ENCODE measurements at regions not wholly inside any gene's neighbourhood (a gene's known extent, or its start where the extent isn't known, plus 50 kb on each side); places are given as distances from the start of the nearest gene placed in this dataset.

DNA sequence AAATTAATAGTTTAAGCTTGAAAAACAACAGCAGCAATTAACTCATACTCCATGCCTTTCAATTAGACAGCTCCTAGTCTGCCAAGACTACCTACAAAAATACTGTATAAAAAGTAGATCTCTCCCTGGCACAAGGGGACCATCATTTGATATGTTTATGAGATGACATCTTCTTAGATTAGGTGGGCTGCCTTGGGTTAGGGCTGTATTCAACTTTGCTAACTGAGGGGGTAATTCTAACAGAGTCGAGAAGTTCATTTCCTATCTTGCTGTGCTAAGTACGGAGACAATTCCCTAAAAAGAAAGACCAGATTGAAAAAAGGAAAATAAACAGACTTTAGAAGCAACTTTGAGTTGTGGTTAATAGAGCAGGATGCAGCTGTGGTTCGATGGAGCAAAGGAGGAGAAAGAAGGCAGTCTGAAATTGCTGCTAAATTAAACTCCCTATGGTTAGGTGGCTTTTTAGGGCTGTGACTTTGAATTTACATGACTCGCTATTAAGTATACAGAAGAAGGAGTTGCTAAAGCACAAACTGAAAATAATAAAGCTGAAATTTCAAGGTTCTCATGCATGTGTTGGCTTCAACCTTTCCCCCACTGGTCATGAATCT, 75.4 kb downstream of the CDC7 start:
- FAIRE-seq, result no peak

- no peak for FAIRE-seq
Measured at GRCh38 chr1:91578320-91579109, 77.9 kb downstream of the CDC7 start.

- FAIRE-seq, result peak; percentile 46
Measured at GRCh38 chr1:91579658-91580228, 79.1 kb downstream of the CDC7 start.

- no peak for FAIRE-seq
Measured at GRCh38 chr1:91582431-91582921, 81.8 kb downstream of the CDC7 start.

DNA sequence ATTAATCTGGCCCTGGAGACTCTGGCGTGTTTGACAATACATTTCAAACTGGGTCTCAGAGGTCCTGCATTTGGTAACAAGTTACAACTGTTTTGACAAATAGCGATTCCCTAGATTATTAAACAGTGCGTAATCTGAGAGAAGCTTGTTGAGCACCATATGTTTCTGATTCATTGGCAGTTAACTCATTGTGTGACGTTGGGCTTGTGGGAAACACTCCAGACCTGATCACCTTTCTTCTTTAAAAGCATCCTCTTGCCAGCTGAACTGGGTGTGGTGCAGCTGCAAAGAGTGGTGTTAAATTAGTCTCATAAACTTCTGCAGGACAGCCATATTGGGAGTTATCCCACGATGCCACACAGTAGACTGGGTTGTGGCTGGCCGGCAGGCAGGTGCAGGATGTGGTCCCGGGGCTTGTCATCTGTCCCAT, 82.7 kb downstream of the CDC7 start:
- FAIRE-seq, result no peak

- FAIRE-seq, result no peak
Measured at GRCh38 chr1:91584309-91584708, 83.7 kb downstream of the CDC7 start.

GRCh38 chr1:91584878-91585277, 84.2 kb downstream of the CDC7 start:
- no peak for FAIRE-seq

GRCh38 chr1:91585502-91585901, 84.9 kb downstream of the CDC7 start:
- no peak for FAIRE-seq

- no peak for FAIRE-seq
Measured at GRCh38 chr1:91585982-91586381, 85.3 kb downstream of the CDC7 start.

GRCh38 chr1:91589437-91589836, 88.8 kb downstream of the CDC7 start:
- peak; percentile 37 for FAIRE-seq

GRCh38 chr1:91591175-91591974, 90.7 kb downstream of the CDC7 start:
- no peak for FAIRE-seq

DNA sequence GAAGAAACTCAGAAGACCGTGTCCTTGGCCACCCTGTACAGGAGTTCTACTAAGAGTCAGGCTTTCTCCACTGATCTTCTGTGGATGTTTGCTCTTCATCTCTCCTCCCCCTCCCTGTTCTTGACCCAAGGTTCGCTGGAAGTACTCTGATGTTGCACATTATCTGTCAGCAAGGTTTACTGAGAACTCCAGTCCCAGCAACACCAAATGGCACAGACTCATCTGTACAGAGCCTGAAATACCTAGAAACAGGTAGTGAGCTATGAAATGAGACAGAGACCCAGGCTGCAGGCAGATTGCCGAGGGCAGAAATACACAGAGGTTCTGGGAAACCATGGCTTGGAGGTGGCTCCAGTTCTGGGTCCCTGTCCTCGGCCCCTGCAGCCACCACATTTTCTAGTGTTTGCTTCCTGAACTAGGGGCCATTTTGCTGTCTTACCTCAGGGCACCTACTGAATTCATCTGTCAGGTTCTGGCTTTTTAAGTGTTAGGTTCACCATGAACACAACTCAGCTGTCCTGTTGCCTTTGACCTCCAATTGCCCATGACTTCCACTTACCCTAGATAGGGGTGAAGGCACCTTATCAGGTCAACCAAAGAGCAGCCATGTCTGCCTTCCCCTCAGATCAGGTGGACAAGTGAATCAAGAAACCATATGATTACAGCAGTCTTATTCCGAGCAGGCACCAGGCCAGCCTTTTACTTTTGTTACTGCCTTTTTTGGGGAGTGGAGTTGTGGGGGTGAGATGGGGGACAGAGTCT, 92.2 kb downstream of the CDC7 start:
- FAIRE-seq, result no peak

DNA sequence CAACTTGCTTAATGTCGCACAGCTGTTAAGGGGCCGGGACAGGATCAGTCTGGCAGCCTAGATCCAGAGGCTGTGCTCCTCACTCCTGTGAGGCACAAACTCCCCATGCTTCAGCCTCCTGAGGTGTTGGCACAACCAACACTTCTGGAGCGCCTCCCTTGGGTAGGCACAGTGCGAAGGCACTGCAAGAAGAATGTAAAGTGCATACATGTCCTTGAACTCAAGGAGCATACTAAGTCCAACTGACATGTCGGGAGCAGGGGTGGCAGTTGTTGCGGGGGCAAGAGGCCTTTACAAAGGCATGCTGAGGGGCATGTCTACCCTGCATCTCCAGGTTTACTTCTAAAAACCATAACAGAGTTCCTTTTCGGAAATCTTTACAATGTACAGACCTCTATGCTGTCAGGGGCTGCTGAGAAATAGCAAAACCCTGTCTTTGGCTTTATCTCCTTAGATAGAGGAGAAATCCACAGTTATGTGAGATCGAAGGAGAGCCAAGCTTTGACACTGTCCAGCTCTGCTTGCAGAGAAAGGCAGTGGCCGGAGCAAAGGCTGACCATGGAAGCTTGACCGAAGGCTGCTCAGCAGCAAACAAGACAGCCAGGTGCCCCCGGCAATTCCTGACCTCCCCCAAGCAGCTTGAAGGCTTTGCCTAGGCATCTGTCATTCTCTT, 93.9 kb downstream of the CDC7 start:
- FAIRE-seq, result no peak

- no peak for FAIRE-seq
Measured at GRCh38 chr1:91596474-91596873, 95.8 kb downstream of the CDC7 start.

GRCh38 chr1:91597215-91597614, 96.6 kb downstream of the CDC7 start:
- no peak for FAIRE-seq

DNA sequence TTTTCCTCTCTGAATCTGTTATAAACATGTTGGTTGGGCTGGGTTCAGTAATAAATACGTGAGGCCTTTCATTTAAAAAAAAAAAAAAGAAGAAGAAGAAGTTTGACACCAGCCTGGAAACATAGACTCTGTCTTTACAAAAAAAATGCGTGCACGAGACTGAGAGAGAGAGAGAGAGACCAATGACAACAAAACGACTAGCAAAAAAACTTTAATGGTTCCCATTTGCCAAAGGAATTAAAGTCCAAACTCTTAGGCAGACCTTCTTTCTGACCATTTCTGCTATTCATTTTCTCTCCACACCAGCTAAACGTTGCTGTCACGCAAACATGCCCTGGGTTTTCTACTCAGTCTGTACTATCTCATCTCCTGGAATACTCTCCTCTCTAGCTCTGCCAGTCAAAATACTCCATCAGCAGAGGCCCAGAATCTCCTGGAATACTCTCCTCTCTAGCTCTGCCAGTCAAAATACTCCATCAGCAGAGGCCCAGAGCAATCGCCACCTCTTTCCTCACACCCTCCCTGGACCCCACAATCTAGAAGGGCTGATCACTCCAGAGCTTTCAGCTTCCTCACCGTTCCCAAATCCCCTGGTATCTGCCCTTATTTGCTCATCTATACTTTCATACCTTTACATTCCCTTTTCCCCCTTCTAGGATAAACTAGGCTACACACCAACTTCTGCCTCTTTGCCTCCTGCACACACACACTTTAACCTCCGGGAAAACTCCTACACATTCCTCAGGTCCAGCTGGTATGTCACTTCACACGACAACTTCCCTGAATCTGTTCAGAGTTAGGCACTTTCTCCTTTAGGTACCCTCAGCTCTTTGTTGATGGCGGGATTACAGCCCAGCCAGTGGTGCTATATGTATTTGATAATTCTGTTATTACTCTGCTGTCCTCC, 100.0 kb downstream of the CDC7 start:
- FAIRE-seq, result no peak

DNA sequence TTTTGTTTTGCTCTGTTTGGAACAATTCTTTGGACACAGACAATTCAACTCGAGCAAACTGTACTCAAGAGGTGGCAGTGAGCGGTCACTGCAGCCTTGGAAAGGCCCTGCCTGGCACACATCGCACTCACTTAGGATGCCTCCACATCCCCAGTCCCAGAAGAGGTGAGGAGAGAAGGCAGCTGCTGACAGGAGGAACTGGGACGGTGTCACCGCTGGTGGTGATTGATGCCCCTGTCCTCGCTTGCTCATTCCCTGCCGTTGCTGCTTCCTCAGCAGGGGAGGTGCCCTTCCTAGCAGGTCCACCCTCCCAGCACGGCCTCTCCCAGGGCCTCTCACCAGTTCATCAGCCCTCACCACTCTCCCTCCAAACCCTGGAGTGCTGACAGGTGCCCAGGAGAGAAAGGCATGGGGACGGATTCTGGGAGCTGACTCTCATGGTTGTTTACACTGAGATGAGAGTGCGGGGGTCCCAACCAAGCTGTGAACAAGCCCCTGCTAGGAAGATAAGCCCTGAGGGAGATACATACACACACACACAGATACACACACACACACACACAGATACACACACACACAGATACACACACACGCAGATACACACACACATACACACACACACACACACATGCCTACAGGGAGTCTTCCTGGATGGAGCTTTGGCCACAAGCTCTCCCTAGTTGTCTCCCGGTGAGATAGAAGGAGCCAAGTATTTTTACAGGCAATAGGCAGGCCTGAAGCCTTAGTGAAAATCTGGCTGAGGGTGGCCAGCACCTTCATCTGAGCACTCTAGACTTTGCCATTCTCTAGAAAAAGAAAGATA, 101.1 kb downstream of the CDC7 start:
- no peak for FAIRE-seq

DNA sequence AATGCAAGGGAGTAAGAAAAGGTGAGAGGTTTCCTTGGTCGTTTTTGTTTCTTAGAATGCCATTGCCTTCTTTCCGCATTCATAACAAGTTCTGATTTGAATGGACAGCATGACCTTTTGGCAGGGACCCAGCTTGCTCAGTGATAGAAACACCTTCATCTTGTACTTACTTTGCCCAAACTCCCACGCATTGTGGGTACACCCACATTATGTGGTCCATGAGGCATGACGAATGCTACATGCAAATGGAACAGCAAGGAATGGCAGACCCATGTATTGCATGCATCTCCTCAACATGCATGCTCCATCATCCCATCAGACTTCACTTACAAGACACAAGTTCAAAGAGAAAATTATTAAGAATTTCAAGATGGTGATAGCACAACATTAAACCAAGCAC, 102.8 kb downstream of the CDC7 start:
- no peak for FAIRE-seq

- FAIRE-seq, result no peak
Measured at GRCh38 chr1:91604632-91605031, 104.0 kb downstream of the CDC7 start.

GRCh38 chr1:91605566-91605965, 104.9 kb downstream of the CDC7 start:
- no peak for FAIRE-seq
